ENCODE measurements at regions not wholly inside any gene's neighbourhood (a gene's known extent, or its start where the extent isn't known, plus 50 kb on each side); places are given as distances from the start of the nearest gene placed in this dataset.
"Not testable (repeated sequence)": the region's sequence is repeated elsewhere in the genome, so short reads cannot be mapped to it uniquely, and the experiment has no call there.

DNA sequence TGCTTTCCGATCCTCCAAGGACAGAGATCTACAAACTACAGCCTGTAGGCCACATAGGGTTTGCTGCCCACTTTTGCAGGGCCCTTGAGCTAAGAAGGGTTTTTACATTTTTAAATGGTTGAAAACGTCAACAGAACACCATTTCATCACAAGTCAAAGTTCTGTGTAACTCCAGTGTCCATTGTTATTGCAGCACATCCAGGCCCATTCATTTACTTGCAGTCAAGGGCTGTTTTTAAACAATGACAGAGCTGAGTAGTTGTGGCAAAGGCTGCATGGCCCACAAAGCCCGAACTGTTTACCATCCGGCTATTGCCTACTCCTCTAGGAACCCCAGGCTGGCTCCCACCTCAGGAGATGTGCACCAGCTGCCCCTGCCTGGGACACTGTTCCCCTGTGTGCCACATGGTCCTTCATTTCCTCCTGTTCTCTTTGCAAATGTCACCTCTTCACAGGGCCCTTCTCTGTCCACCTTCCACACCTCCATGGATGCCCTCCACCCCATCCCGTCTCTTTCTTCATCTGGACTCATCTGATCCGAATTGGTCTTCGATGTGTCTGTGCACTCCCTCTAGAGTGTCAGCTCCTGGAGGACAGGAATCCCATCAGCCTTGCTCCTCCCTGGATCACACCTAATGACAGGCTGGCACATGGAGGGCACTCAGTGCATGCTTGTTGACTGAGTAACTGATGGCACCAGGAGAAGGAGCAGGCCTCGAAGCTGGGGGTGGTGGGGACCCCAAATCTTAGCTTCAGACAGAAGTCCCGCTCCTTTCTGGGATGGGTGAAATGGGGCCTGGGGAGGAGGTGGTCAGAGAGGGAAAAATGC is 69.5 kb upstream of the IQSEC1 start:
- no peak for FAIRE-seq
- DNase-seq (ENCODE audit: low spot score in 2 of 2), result no peak

DNA sequence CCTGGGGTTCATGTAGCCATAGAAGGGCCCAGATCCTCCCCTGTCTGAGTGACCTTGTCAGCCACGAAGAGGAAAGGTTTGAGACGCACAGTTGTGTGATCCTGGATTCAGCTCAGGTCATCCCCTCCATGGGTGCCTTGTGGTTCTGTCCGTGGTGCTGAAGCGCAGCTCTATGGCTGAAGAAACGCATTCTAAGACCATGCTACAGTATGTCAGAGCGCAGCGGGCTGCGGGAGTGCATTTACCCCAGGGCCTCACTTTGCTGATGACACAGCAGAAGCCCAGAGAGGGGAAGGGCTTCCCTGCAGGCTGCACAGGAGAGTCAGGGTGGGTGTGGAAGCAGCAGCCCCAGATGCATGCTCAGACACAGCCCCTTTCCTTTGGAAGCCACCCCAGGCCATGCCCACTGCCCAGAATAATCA is 68.8 kb upstream of the IQSEC1 start:
- FAIRE-seq (no peak), DNase-seq (ENCODE audit: low spot score in 2 of 2) (no peak)

DNA sequence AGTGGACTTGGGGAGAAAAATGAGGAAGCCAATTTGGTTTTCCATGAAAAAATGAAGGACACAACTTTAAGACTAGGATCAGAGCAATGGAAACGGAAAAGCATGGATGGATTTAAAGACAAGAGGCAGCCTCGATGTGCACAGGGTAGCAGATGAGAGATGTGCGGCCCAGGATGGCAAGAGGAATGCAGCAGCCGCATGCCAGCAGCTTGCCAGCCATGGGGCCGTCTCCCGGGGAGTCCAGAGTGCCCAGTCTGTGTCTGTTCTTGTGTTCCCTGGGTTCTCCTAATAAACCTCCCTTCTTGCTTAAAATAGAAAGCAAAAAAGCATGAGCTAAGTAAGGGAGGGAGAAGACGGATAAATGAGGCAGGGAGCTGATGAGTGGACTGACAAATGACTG is 68.0 kb upstream of the IQSEC1 start:
- no peak for FAIRE-seq
- no peak for DNase-seq (ENCODE audit: low spot score in 2 of 2)

DNA sequence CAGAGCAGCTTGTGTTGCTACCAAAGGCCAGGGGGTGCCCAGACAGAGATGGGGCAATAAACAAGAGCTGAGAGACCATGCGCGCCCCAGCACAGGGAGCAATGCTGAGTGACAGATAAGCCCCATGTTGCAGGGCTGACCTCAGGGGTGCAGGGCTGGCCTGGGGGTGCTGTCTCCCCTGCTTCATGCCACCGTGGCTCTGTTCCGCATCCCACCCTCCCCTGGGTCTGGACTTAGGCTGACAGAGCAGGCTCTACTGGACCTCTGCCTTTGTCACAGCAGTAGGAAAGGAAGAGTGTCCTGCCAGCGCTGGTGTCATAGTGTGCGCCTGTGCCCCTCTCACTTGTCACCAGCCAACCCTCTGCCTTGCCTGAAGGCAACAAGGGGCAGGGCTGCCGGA is 67.4 kb upstream of the IQSEC1 start:
- DNase-seq (ENCODE audit: low spot score in 2 of 2), result no peak

DNA sequence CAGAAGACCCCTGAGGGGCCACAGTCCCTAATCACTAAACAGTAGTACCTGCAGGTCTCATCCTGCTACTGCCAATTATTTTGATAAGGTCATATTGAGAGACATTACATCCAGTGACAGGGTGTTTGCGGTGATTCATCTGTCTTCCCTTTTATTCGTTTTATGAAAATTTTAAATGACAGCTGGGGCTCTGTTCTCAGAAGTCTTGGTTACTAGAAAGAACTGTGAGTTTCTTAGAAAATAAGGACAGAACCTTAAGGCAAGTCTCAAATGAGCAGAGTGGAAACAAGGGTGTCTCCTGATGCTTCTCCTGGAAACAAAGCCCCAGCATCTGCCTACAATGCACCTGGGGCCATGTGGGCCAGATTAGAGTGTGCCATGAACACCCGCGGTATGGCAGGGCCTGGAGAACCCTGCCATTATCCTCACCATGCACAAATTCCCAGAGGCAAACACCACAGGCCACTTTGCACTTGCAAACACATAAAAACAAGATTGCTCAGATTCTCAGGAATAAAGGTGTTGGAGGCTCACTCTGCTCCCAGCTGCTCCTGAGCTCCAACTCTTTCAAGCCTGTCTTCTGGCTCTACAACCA is 66.3 kb upstream of the IQSEC1 start:
- FAIRE-seq, result no peak
- DNase-seq (ENCODE audit: low spot score in 2 of 2), result no peak

More for the DNA sequence above, 67.4 kb upstream of the IQSEC1 start:
- no peak for FAIRE-seq

DNA sequence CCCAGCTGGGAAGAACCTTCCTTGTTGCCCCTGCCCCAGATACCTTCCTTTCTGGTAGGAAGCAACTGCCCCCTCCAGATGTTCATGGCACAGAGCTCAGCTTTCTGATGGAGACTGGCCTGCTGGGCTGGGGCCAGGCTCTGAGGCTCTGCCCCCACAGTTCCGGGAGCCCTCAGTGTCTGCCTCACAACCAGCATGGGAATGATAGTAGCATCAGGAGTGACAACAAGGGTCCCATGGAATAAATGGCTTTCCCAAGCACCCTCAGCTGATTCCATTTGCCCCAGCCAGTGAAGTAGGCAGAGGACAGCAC is 65.6 kb upstream of the IQSEC1 start:
- no peak for FAIRE-seq
- no peak for DNase-seq (ENCODE audit: low spot score in 2 of 2)

DNA sequence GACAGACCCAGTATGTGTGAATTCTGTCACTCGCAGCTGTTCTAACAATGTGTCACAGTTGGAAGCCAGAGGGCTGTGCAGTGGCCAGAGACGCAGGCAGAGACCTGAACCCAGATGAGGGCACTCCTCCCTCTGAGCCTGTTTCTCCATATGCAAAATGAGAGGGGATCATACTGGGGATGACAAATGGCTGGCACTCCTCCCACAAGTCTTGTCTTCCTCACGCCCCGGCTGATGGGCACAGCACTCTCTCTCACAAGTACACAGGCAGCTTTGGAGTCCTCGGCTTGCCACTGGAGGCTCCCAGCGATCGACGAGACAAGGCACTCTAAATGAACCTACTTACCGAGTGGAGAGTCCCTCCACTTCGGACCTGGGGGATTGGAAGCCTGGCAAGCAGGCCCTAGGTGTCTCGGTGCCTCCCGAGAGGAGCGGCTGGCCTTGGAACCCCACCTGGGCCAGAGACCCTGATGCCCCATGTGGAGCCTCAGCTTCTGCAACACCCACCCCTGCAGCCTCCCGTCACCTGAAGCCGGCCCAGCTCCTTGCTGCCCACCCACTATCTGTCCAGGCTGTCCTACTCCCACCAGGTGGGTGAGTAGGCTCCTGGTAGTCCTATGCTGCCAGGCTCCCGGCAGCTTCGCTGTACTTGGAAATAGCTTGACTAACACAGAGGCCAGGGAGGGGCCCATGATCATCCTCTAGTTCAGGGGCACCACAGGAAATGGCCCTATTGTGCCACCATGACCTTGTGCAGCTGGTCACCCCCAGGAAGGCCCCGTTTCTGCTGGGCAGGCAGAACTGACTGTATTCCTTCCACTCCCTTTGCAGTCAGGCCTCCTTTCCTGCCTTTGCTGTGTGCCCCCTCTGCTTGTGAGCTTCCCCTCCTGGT is 65.0 kb upstream of the IQSEC1 start:
- DNase-seq (ENCODE audit: low spot score in 2 of 2), result no peak

DNA sequence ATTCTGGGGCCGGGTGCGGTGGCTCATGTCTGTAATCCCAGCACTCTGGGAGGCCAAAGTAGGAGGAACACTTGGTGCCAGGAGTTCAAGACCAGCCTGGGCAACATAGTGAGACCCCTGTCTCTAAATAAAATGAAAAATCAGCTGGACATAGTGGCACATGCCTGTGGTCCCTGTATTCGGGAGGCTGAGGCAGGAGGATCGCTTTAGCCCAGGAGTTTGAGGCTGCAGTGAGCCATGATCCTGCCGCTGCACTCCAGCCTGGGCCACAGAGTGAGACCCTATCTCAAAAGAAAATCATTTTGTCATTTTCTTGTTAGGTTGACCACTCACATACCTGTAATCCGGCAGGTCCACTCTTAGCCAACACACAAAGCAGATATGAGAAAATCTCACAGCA is 63.6 kb upstream of the IQSEC1 start:
- FAIRE-seq; DNase-seq (ENCODE audit: low spot score in 2 of 2): not testable (repeated sequence)

More for the DNA sequence above, 65.0 kb upstream of the IQSEC1 start:
- no peak for FAIRE-seq

DNA sequence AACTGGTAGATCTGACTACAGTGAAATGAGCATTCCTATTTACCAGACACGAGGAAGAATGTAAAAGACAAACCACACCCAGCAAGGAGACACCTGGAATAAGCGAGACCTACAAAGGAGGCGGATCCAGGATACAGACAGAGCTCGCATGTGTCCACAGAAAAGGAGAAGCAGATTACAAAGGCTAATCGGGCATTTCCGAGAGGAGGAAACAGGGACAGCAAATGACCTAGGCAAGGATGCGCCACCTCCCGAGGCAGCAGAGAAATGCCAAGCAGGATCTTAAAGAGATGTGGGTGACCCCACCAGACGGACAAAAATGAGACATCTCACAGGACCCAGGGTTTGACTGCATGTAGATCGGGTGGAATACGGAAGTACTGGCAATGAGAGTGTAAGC is 63.2 kb upstream of the IQSEC1 start:
- DNase-seq (ENCODE audit: low spot score in 2 of 2) (no peak), FAIRE-seq (no peak)

DNA sequence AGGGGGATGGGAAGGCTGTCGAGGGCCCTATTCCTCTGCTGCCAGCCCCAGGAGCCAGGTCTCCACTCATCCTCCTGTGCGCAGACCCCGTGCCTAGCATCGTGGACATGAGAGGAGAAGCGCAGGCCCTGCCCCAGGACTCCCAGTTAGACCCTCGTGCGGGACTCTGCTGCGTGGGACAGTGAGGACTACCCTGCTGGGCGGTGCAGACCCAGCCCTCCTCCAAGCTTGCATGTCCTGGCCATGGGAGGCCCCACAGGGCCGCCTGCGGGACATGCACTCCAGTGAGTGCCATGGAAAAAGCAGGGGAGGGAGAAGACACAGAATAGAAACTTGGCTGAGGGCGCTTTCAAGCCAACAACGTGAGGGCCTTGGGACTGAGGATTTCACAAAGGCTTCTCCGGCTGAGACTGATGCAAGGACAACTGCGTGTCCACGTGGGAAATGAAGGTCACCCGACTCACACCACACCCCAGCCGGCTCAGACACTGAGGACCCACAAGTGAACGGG is 62.6 kb upstream of the IQSEC1 start:
- no peak for DNase-seq (ENCODE audit: low spot score in 2 of 2)

DNA sequence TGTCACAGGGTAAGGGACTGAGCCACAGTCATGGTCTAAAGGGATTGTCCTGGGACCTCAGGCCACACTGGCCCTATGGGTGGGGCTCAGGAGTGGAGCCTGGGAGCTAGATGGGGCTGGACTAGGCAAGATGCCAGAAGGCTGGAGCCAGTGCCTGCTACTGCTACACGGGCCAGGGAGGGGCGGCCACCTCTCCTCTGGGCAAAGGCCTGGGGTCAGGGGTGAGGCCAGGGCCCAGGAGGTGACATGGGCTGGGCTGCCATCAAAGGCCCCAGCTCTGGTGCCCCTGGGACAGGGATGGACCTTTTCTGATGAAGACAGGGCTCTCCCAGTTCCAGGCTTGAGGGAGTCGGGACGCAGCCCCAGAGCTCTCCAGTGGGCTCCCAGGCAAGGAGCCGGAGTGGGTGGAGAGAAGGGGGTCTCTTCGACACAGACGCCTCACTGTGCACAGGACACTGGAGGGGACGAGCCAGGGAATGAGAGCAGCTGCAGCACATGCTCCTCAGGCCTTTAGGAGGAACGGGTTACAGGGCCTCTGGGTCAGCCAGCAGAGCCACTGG is 62.1 kb upstream of the IQSEC1 start:
- FAIRE-seq, result no peak

More for the DNA sequence above, 62.6 kb upstream of the IQSEC1 start:
- FAIRE-seq, result no peak

DNA sequence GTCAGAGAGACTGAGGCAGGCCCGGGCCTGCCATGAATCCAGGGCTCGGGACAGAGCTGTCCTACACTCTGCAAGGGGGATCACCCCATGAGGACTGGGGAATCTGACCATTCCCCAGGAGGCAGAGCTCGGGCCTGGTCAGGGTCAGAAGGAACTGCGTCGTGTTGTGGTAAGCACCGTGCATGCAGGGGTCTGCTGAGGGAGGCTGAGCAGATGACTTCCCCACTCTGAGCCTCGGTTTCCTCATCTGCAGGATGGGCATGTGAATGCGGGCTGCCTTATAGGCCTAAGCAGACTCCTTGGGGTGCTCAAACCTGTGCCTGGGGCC is 61.6 kb upstream of the IQSEC1 start:
- no peak for DNase-seq (ENCODE audit: low spot score in 2 of 2)
- no peak for FAIRE-seq

More for the DNA sequence above, 62.1 kb upstream of the IQSEC1 start:
- no peak for DNase-seq (ENCODE audit: low spot score in 2 of 2)

DNA sequence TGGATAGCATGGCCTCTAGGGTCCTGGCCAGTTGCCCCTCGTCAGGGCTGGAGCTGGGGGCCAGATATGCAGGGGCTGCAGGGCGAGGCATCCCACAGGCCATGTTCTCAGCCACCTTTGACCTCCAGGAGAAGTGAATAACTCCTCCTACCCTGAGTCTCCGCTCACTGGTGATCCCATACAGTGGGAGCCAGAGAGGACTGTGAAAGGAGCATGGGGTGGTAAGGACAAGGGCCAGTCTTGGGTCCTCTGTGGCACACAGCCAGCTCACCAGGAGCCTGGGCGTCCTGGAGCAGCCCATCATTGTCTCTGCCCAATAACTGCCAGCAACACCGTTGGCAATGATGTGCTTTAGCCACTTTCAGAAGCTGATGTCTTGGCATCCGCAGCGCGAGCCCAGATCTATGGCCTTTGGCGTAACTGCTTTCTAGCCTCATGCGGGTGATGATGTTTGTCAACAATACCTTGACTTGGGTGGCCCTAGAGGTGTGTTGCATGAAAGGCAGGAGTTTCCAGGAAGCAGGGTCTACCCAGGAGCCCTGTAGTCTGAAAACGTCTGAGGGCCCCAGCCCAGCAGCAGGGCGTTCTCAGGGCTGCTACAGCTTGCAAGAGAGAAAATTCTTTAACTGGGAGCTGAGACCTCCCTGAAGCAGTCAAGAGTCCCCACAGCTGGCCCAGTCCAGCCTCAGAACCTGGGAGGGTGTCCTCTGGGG is 61.1 kb upstream of the IQSEC1 start:
- DNase-seq (ENCODE audit: low spot score in 2 of 2) (no peak), FAIRE-seq (no peak)

DNA sequence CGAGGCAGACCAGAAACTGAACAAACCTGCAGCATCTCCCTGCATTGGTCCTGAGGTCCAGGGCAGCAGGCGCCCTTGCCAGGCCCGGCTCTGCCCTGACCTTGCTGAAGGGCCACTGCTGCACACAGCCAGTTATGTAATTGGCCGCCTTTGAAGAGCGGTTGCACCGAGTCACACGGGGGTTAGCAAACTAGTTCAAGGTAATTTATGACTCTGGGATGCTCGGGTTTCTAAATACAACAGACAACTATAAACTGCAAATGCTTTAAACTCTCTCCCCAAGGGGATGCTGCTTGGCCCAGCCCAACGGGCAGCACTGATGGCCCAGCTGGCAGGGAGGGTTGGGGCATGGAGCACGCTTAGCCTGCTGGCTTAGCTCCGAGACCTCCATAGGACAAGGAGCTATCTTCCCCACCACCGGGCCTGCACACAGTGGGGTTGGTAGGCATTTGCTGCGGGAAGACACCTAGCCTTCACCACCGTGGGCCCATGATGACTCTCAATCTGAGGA is 60.3 kb upstream of the IQSEC1 start:
- DNase-seq (ENCODE audit: low spot score in 2 of 2) (no peak), FAIRE-seq (no peak)

DNA sequence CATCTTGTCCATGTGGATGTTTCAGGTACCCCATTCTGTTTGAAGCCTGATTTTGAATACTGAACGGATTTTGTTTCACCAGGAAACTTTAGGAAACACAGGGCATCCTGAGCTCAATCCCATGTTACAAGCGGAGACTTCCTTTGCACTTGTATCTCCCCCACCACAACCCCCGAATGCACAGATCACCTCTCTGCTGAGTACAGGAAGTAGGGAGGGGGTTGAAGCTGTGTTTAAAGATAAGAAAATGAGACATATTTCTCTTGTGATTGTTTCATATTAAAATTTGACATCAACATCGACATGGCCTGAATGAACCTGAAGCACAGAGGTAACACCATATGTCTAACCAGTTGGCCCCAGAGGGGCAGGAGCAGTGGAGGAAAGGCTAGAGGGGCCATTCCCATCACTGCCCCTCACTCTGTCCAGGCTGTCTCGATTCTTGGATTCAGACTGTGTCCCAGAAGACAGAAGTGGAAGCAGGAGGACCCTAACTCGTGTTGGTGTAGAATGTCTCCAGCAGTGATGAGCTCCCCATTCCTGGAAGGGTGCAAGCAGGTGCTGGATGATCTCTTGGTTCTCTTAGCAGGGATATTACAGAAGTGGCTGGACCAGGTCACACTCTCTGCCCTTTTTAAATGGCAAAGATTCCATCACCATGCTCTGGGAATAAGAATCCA is 59.6 kb upstream of the IQSEC1 start:
- no peak for FAIRE-seq
- DNase-seq (ENCODE audit: low spot score in 2 of 2), result no peak

DNA sequence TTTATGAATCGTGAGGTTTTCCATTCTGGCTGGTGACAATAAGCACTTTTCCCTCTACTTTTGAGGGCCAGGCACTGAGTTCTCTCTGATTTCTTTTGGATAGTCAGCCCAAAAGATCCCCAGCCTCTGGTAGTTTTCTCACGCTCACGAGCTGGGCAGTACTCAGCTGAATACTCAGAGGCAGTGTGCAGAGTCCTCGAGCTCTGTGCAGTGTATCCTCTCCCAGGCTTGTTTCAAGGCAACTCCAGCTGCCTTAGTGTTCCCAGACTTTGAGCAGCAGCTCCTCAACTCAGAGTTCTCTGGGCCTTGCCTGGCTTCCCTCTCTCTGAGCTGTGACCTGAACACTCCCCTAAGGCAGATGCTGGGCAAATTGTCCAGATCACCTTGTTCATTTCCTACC is 59.1 kb upstream of the IQSEC1 start:
- FAIRE-seq (no peak), DNase-seq (ENCODE audit: low spot score in 2 of 2) (no peak)

DNA sequence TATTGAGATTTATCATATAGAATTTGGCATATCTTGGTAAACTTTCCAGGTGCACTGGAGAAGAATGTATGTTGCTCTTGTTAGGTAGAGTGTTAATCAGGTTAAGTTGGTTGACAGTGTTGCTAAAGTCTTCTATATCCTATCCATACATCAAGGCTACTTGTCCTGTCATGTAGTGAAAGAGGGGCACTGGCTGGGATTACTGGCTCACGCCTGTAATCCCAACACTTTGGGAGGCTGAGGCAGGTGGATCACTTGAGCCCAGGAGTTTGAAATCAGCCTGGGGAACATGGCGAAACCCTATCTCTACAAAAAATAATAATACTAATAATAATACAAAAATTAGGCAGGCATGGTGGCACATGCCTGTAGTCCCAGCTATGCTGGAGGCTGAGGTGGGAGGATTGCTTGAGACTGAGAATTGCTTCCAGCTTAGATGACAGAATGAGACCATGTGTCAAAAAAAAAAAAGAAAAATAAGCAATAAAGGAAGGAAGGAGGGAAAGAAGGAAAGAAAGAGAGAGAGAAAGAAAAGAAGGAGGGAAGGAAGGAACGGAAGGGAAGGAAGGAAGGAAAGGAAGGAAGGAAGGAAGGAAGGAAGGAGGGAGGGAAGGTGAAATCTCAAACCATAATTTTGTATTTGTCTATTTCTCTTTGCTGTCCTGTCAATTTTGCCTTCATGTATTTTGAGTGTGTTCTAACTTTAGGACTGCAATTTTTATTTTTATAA is 57.4 kb upstream of the IQSEC1 start:
- no peak for DNase-seq (ENCODE audit: low spot score in 2 of 2)
- FAIRE-seq, result no peak

DNA sequence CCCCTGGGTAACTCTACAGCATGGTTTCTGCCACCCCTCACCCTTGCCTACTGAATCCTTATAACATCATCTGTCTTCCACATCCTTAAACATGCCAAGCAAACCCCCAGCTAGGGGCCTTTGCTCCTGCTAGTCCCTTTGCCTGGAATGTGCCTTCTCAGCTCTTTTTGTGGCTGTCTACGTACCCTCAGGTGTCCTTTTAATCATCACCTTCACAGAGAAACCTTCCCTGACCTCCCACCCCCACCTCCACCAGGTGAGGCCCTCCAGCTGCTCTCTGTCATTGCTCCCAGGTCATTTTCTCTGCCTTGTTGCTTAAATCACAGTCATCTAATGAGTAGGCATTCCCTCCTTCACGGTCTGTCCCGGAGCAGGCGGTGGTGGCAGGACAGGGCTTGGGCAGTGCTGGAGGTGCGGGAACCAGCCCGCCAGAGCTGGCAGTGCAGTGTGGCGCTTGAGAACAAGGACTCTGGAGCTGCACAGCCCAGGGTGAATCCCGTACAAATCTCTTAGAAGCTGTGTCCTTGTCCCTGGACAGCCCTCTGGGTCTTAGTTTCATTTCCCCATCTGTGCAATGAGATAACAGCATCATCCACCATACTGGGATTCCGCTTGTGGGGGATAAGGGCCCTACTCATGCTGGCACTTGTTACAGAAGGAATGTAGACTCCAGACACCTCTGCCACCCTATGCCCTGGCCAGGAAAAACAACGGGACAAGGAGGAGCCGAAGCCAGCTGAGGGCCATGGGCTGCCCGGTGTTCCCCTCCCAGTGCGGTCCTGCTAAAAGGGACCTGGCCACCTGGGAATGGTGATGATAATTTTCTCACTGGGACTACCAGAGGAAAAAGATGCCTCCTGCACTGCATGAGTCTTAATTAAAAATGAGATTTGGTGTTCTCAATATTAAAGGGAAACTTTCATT is 52.1 kb upstream of the IQSEC1 start:
- FAIRE-seq, result no peak
- no peak for DNase-seq (ENCODE audit: low spot score in 2 of 2)

Measured in frontal cortex (tissue), 3 donors.